Omental fat pad (tissue), 3 donors: ENCODE measurements at regions not wholly inside any gene's neighbourhood (a gene's known extent, or its start where the extent isn't known, plus 50 kb on each side); places are given as distances from the start of the nearest gene placed in this dataset.

Source experiments
- ATAC-seq: fragments of 150-250 bp; one replicate; pipeline ENCODE4 v1.9.1; 2016; ENCODE audit warnings: mild to moderate bottlenecking, moderate library complexity; ENCODE audit not compliant: low FRiP score
- DNase-seq: peaks from one replicate; pipeline ENCODE4 v3.0.0-alpha.2; 2019; ENCODE audit warnings: low spot score
- CTCF ChIP-seq, 3 donors: fragments of 450-650 bp; IDR thresholded peaks; one replicate each; pipeline ENCODE4 v1.5.1; 2016 to 2017; ENCODE audit warnings: antibody characterized with exemption in 3 of 3, mild to moderate bottlenecking in 3 of 3, moderate library complexity in 2 of 3

- ATAC-seq (no peak), DNase-seq (no peak)
- TF ChIP-seq CTCF (IDR thresholded peaks at IDR 0.05) = no peak
Observed at GRCh38 chr12:40581889-40582288, 110.3 kb upstream of the CNTN1 start.

GRCh38 chr12:40583743-40584142, 108.5 kb upstream of the CNTN1 start:
- TF ChIP-seq CTCF (IDR thresholded peaks at IDR 0.05) = no peak
- ATAC-seq = no peak
- DNase-seq = no peak

DNA sequence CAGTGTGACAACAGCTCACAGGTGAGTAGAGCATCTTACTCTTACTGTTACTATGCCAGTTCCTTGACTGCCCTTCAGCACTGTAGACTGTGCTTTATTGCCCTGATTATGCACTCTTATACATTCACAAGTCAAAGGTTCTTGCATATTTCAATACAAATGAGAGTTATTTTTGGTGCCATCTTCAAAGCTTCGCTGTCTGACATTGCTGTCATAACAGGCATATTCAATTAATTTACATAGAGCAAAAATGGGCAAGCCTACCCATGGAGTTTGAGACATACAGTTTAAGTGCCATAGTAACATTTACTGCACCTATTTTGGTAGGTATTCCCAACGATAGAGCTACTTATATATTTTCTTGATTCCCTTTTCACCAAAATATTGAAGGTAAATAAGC, 107.5 kb upstream of the CNTN1 start:
- no peak for TF ChIP-seq CTCF (IDR thresholded peaks at IDR 0.05)
- DNase-seq = no peak
- no peak for ATAC-seq

DNA sequence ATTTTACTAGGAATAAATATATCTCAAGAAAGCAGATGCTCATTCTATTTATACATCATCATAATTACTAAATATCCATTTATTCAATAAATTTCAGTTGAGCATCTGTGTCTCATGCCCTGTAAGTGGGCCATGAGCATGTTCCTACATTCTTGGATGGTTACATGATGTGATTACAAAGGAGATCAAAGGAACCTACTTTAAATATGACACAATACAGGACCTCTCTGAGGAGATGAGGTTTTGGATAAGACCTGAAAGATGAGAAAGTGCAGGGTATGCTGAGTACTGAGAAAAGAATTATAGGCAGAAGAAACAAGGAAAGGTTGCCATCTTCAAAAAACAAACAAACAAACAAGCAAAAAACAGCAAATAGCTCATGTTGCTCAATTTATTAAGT, 105.4 kb upstream of the CNTN1 start:
- ATAC-seq (no peak), DNase-seq (no peak)
- TF ChIP-seq CTCF (IDR thresholded peaks at IDR 0.05) = no peak

- ATAC-seq (no peak), DNase-seq (no peak)
- TF ChIP-seq CTCF (IDR thresholded peaks at IDR 0.05) = no peak
Observed at GRCh38 chr12:40587421-40587820, 104.8 kb upstream of the CNTN1 start.

DNA sequence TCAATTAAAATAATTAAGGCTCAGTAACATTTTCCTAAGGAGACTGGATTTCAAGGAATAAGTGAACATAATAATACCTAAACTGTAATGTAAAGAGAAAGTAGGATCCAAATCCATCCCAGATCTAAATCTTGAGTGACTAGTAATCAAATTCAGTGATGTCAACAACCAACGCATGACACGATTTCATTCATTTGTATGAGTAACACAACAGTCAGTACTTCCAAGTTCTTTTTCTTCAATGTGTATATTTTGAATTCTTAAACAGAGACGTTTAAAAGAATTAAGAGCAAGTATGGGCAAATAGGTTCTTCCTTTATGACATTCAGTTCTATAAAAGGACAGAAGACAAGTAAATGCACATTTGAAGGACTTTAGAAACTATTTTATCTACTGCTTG, 104.3 kb upstream of the CNTN1 start:
- DNase-seq = no peak
- TF ChIP-seq CTCF (IDR thresholded peaks at IDR 0.05) = no peak
- ATAC-seq = no peak

GRCh38 chr12:40597133-40597532, 95.1 kb upstream of the CNTN1 start:
- DNase-seq = no peak
- no peak for ATAC-seq
- no peak for TF ChIP-seq CTCF (IDR thresholded peaks at IDR 0.05)
